ENCODE measurements at regions not wholly inside any gene's neighbourhood (a gene's known extent, or its start where the extent isn't known, plus 50 kb on each side); places are given as distances from the start of the nearest gene placed in this dataset.

- Histone ChIP-seq H3K4me3 (ENCODE audit: low read depth, low read length, poor library complexity, severe bottlenecking) (no peak overlapping the region), H4K20me1 (ENCODE audit: insufficient read depth, low read length) (no peaks in the 10 kb centered on the region), H3K9me3 (ENCODE audit: low read length) (no peaks in the 10 kb centered on the region), H3K27ac (ENCODE audit: low read depth, low read length, poor library complexity, severe bottlenecking) (no peak overlapping the region), H3K36me3 (ENCODE audit: insufficient read depth, low read length) (no peaks in the 10 kb centered on the region), H3K79me2 (ENCODE audit: insufficient read depth, low read depth, low read length) (no peaks in the 10 kb centered on the region), H3K4me2 (ENCODE audit: low read length) (no peak overlapping the region), H3K9me2 (ENCODE audit: insufficient read depth, low read length) (no peaks in the 10 kb centered on the region), H2AFZ (ENCODE audit: low read length) (no peak overlapping the region), H3K4me1 (ENCODE audit: insufficient read depth, low read length, poor library complexity, severe bottlenecking) (no peaks in the 10 kb centered on the region)
- CTCF ChIA-PET (ENCODE audit: unreplicated experiment) = no interaction called here
- POLR2A ChIA-PET = no interaction called here
- no TSS peak for BruUV-seq (replicated peaks)
- TF ChIP-seq, protein P1, sequence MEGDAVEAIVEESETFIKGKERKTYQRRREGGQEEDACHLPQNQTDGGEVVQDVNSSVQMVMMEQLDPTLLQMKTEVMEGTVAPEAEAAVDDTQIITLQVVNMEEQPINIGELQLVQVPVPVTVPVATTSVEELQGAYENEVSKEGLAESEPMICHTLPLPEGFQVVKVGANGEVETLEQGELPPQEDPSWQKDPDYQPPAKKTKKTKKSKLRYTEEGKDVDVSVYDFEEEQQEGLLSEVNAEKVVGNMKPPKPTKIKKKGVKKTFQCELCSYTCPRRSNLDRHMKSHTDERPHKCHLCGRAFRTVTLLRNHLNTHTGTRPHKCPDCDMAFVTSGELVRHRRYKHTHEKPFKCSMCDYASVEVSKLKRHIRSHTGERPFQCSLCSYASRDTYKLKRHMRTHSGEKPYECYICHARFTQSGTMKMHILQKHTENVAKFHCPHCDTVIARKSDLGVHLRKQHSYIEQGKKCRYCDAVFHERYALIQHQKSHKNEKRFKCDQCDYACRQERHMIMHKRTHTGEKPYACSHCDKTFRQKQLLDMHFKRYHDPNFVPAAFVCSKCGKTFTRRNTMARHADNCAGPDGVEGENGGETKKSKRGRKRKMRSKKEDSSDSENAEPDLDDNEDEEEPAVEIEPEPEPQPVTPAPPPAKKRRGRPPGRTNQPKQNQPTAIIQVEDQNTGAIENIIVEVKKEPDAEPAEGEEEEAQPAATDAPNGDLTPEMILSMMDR (conservative IDR thresholded peaks at IDR 0.05; ENCODE audit: low read length) = no peak
- no peak for TF ChIP-seq EZH2phosphoT487 (IDR thresholded peaks at IDR 0.05; ENCODE audit: borderline replicate concordance, low read depth, low read length)
- DNase-seq (ENCODE audit: low spot score) = no peak
- intact Hi-C loops (cut with micrococcal nuclease; ENCODE audit: unreplicated experiment) = no loop called here
Observed at GRCh38 chr13:109979228-109979627, 192.8 kb upstream of the IRS2 start.

GRCh38 chr13:109977212-109977968 lies 191.0 kb upstream of the IRS2 start:
- DNase-seq (ENCODE audit: low spot score) = no peak
- POLR2A ChIA-PET = interaction anchor here (1.0 kb wide), 1 partner anchor 9 kb away, joined by 3 read pairs; no protein-coding TSS in a partner anchor
- Histone ChIP-seq H4K20me1 (ENCODE audit: insufficient read depth, low read length) (no peaks in the 10 kb centered on the region), H2AFZ (ENCODE audit: low read length) (no peak overlapping the region), H3K27ac (ENCODE audit: low read depth, low read length, poor library complexity, severe bottlenecking) (no peak overlapping the region), H3K79me2 (ENCODE audit: insufficient read depth, low read depth, low read length) (no peaks in the 10 kb centered on the region), H3K4me2 (ENCODE audit: low read length) (no peak overlapping the region), H3K36me3 (ENCODE audit: insufficient read depth, low read length) (no peaks in the 10 kb centered on the region), H3K9me2 (ENCODE audit: insufficient read depth, low read length) (no peaks in the 10 kb centered on the region), H3K4me3 (ENCODE audit: low read depth, low read length, poor library complexity, severe bottlenecking) (no peak overlapping the region), H3K9me3 (ENCODE audit: low read length) (no peaks in the 10 kb centered on the region), H3K4me1 (ENCODE audit: insufficient read depth, low read length, poor library complexity, severe bottlenecking) (no peaks in the 10 kb centered on the region)
- no TSS peak for BruUV-seq (replicated peaks)
- TF ChIP-seq, protein P1 (conservative IDR thresholded peaks at IDR 0.05; ENCODE audit: low read length) = no peak
- TF ChIP-seq EZH2phosphoT487 (IDR thresholded peaks at IDR 0.05; ENCODE audit: borderline replicate concordance, low read depth, low read length) = no peak
- intact Hi-C loops (cut with micrococcal nuclease; ENCODE audit: unreplicated experiment) = no loop called here
- CTCF ChIA-PET (ENCODE audit: unreplicated experiment) = no interaction called here

DNA sequence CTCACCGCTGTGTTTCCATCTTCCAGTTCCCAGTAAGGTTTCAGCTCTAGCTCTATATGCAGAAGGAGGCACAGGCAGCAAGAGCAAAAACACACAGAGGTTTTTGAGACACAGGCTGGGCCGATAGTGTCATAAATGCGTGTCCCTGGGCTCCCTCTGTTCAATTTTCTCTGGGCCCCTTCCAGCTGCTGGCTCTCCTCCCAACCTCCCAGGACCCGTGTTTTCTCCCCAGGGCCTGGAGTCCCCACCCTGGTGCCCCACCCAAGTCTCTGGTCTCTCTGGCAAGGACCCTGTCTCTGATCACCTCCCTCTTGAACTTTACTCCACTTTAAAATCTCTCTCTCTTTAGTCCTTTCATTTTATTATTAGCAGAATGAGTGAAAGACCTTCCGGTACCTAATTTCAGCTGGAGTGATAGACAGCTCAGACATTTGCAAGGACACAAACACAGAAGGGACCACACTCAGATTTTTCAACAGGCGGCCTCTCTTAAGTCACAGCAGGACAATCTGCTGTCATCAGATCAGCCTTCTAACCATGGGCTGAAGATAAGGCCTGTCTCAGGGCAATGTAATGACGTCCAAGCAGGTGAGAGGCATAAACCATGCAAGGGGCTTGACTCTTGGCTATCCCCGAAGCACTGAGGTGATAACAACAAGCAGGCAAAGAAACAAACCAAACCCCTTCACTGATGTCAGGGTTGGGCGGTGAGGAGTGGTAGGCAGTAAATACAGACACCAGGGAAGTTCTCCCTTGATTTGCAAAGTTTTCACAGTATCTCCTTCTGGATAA lies 190.0 kb upstream of the IRS2 start:
- TF ChIP-seq, protein P1 (conservative IDR thresholded peaks at IDR 0.05; ENCODE audit: low read length) = no peak
- no peak for TF ChIP-seq EZH2phosphoT487 (IDR thresholded peaks at IDR 0.05; ENCODE audit: borderline replicate concordance, low read depth, low read length)
- no TSS peak for BruUV-seq (replicated peaks)
- Histone ChIP-seq H3K79me2 (ENCODE audit: insufficient read depth, low read depth, low read length) (no peaks in the 10 kb centered on the region), H3K4me1 (ENCODE audit: insufficient read depth, low read length, poor library complexity, severe bottlenecking) (no peaks in the 10 kb centered on the region), H3K4me2 (ENCODE audit: low read length) (no peak overlapping the region), H3K27ac (ENCODE audit: low read depth, low read length, poor library complexity, severe bottlenecking) (no peak overlapping the region), H4K20me1 (ENCODE audit: insufficient read depth, low read length) (no peaks in the 10 kb centered on the region), H2AFZ (ENCODE audit: low read length) (no peak overlapping the region), H3K36me3 (ENCODE audit: insufficient read depth, low read length) (no peaks in the 10 kb centered on the region), H3K9me2 (ENCODE audit: insufficient read depth, low read length) (no peaks in the 10 kb centered on the region), H3K4me3 (ENCODE audit: low read depth, low read length, poor library complexity, severe bottlenecking) (no peak overlapping the region), H3K9me3 (ENCODE audit: low read length) (no peaks in the 10 kb centered on the region)
- DNase-seq (ENCODE audit: low spot score) = no peak
- CTCF ChIA-PET (ENCODE audit: unreplicated experiment) = no interaction called here
- intact Hi-C loops (cut with micrococcal nuclease; ENCODE audit: unreplicated experiment) = no loop called here
- POLR2A ChIA-PET = no interaction called here
